ENCODE measurements at regions not wholly inside any gene's neighbourhood (a gene's known extent, or its start where the extent isn't known, plus 50 kb on each side); places are given as distances from the start of the nearest gene placed in this dataset.
"Not testable (repeated sequence)": the region's sequence is repeated elsewhere in the genome, so short reads cannot be mapped to it uniquely, and the experiment has no call there.

- TF ChIP-seq CTCF (conservative IDR thresholded peaks at IDR 0.05 in 1 of 2, IDR thresholded peaks at IDR 0.05 in 1 of 2; ENCODE audit: low read depth in 1 of 2, low read length in 2 of 2); EZH2 (IDR thresholded peaks at IDR 0.05; ENCODE audit: low read length, missing control alignments): not testable (repeated sequence)
Observed at GRCh38 chr2:111448796-111449195, 328.1 kb downstream of the BCL2L11 start.
